DND-41 (cell line): ENCODE measurements at regions not wholly inside any gene's neighbourhood (a gene's known extent, or its start where the extent isn't known, plus 50 kb on each side); places are given as distances from the start of the nearest gene placed in this dataset.

Experiments
- ATAC-seq: fragments of 200-7000 bp; cut with Tn5 transposase; 3 replicates; pipeline ENCODE4 v1.9.1; 2021; ENCODE audit warnings: low read depth; ENCODE audit not compliant: insufficient read depth
- DNase-seq: peaks from one replicate; pipeline ENCODE4 v3.0.0-alpha.2; 2020
- H2AFZ ChIP-seq: 2 replicates; pipeline ENCODE4 v1.6.0; 2012; ENCODE audit warnings: low read depth, low read length
- H3K27ac ChIP-seq: 2 replicates; pipeline ENCODE4 v1.5.1; 2012; ENCODE audit warnings: low read length, inconsistent platforms
- H3K27me3 ChIP-seq: fragments of 200-600 bp; sonication (generic); 2 replicates; pipeline ENCODE4 v1.6.0; 2012; ENCODE audit warnings: low read length, mild to moderate bottlenecking, inconsistent platforms; ENCODE audit not compliant: insufficient read depth, poor library complexity
- H3K36me3 ChIP-seq: 2 replicates; pipeline ENCODE4 v1.5.1; 2012; ENCODE audit warnings: low read length, inconsistent platforms; ENCODE audit not compliant: insufficient read depth
- H3K4me1 ChIP-seq: 2 replicates; pipeline ENCODE4 v1.5.1; 2012; ENCODE audit warnings: mild to moderate bottlenecking, low read length; ENCODE audit not compliant: insufficient read depth
- H3K4me2 ChIP-seq: 2 replicates; pipeline ENCODE4 v1.6.0; 2012; ENCODE audit warnings: mild to moderate bottlenecking, moderate library complexity, low read length, inconsistent platforms; ENCODE audit not compliant: insufficient read depth
- H3K4me3 ChIP-seq, 2 experiments: fragments of 200-600 bp in 1 of 2; shearing (Covaris generic) in 1 of 2; 2 replicates each; pipeline ENCODE4 v1.5.1; 2012 to 2016; ENCODE audit warnings: inconsistent platforms in 2 of 2, low read length in 2 of 2, mild to moderate bottlenecking in 2 of 2, low read depth in 1 of 2, moderate library complexity in 1 of 2
- H3K79me2 ChIP-seq: 2 replicates; pipeline ENCODE4 v1.6.0; 2012; ENCODE audit warnings: low read length, inconsistent platforms; ENCODE audit not compliant: insufficient read depth
- H3K9ac ChIP-seq: 2 replicates; pipeline ENCODE4 v1.6.0; 2012; ENCODE audit warnings: low read depth, mild to moderate bottlenecking, inconsistent platforms, low read length, moderate library complexity
- H3K9me3 ChIP-seq: 2 replicates; pipeline ENCODE4 v1.5.1; 2012; ENCODE audit warnings: low read length, moderate library complexity, mild to moderate bottlenecking, inconsistent platforms; ENCODE audit not compliant: insufficient read depth, severe bottlenecking
- H4K20me1 ChIP-seq: 2 replicates; pipeline ENCODE4 v1.6.0; 2012; ENCODE audit warnings: low read length; ENCODE audit not compliant: insufficient read depth
- EZH2 ChIP-seq: IDR thresholded peaks from 3 replicates; pipeline ENCODE4 v1.6.1; 2012; ENCODE audit warnings: borderline replicate concordance, low read depth, mild to moderate bottlenecking, moderate library complexity, low read length, inconsistent platforms; ENCODE audit not compliant: severe bottlenecking
- TF ChIP-seq, protein P1 (sequence below): IDR thresholded peaks from 2 replicates; pipeline ENCODE4 v1.5.1; 2012; ENCODE audit warnings: borderline replicate concordance, low read length, moderate library complexity, mild to moderate bottlenecking; ENCODE audit not compliant: poor library complexity, severe bottlenecking; ENCODE audit errors: extremely low read depth

DNA sequence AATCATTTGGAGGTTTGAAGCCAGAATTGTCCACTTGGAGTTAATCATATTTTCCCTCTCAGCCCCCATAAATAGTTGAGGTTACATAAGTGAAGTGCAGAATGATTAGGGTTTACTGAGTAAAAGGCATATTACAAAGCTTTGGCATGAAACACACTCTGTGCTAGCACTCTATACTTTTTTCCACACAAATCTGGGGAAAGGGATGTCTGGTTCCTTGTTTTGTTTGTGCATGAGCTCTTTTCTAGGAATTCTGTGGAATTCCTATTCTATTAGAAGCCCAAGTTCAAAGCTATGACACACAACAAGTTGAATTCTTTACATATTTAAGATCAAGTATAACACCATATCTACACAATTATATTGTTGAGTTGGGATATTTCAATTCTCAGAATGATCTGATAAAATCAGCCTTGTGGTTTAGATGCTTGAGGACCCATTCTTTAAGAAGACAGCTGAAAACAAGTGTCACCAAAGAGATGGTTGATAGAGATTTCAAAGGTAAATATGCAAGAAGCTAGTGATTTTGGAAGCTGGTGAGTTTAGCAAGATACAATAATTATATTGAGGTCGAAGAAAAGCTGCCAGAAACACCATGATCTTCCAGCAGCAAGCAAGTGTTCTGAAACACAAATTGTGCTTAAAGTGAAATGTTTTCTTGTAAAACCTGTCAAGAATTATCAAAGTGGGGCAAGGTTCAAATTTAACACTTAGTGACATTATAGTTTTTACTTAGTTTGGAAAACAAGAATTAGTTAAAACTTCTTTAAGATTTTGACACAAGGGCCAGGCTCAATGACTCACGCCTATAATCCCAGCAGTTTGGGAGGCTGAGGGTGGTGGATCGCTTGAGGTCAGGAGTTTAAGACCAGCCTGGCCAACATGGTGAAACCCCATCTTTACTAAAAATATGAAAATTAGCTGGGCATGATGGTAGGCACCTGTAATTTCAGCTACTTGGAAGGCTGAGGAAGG, 122.6 kb downstream of the INHBA start:
- ATAC-seq (no peak), DNase-seq (no peak)
- Histone ChIP-seq H3K27me3 (no peaks in the 10 kb centered on the region), H3K4me2 (no peak overlapping the region), H3K4me1 (0 out of 2 replicates have a peak, but pooled peaks cover 2% of the 10 kb centered on the region), H3K27ac (no peak overlapping the region), H3K9me3 (no peaks in the 10 kb centered on the region), H3K4me3 (no peak overlapping the region), H2AFZ (no peak overlapping the region), H3K9ac (no peak overlapping the region), H3K36me3 (no peaks in the 10 kb centered on the region), H4K20me1 (no peaks in the 10 kb centered on the region), H3K79me2 (no peaks in the 10 kb centered on the region)
- TF ChIP-seq EZH2 = no peak
- TF ChIP-seq, protein P1, sequence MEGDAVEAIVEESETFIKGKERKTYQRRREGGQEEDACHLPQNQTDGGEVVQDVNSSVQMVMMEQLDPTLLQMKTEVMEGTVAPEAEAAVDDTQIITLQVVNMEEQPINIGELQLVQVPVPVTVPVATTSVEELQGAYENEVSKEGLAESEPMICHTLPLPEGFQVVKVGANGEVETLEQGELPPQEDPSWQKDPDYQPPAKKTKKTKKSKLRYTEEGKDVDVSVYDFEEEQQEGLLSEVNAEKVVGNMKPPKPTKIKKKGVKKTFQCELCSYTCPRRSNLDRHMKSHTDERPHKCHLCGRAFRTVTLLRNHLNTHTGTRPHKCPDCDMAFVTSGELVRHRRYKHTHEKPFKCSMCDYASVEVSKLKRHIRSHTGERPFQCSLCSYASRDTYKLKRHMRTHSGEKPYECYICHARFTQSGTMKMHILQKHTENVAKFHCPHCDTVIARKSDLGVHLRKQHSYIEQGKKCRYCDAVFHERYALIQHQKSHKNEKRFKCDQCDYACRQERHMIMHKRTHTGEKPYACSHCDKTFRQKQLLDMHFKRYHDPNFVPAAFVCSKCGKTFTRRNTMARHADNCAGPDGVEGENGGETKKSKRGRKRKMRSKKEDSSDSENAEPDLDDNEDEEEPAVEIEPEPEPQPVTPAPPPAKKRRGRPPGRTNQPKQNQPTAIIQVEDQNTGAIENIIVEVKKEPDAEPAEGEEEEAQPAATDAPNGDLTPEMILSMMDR = no peak

DNA sequence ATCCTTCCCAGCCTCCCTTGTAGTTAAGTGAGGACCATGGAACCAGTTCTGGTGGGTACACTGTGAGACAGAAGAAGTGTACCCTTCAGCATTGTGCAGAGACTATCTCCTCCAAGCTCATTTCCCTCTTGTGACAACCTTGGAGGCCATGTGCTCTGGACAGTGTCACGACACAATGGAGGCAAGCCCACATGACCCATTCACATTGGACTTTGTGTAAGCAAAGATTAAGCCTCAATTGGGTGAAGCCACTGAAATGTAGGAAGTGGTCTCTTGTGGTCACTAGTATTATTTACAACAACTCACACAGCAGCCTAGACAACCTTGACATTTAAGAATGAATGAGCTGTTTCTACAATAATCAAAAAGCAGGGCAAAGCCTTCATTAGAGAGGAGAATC, 124.2 kb downstream of the INHBA start:
- H2AFZ ChIP-seq = no peak overlapping the region
- H3K27ac ChIP-seq = no peak overlapping the region

DNA sequence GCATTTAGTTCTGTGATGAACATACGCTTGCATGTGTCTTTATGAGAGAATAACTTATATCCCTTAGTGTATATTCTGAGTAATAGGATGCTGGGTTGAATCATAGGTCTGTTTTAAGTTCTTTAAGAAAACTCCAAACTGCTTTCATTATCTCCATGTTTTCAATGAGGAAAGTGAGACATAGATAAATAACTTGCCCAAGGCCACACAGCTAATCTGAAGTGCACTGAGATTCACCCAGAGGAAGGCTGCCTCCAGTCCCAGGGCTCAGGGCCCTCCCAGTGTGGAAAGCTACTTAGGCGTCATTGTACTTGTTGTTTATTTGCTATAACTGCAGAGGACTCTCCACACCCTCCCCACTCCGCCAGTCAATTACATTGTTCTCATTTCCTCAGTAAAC, 126.7 kb downstream of the INHBA start:
- ATAC-seq (no peak), DNase-seq (no peak)
- TF ChIP-seq EZH2 = no peak
- TF ChIP-seq, protein P1 = no peak
- Histone ChIP-seq H3K9me3 (no peaks in the 10 kb centered on the region), H3K36me3 (no peaks in the 10 kb centered on the region), H3K9ac (no peak overlapping the region), H3K4me1 (0 out of 2 replicates have a peak, but pooled peaks cover 2% of the 10 kb centered on the region), H3K27ac (no peak overlapping the region), H3K4me2 (no peak overlapping the region), H4K20me1 (no peaks in the 10 kb centered on the region), H3K4me3 (no peak overlapping the region), H3K27me3 (no peaks in the 10 kb centered on the region), H2AFZ (no peak overlapping the region), H3K79me2 (no peaks in the 10 kb centered on the region)

More for the DNA sequence above, 124.2 kb downstream of the INHBA start:
- H4K20me1 ChIP-seq = no peaks in the 10 kb centered on the region
- H3K9me3 ChIP-seq = no peaks in the 10 kb centered on the region
- H3K4me2 ChIP-seq = no peak overlapping the region
- H3K36me3 ChIP-seq = no peaks in the 10 kb centered on the region
- no peak overlapping the region for H3K9ac ChIP-seq
- TF ChIP-seq, protein P1 = no peak
- no peak for TF ChIP-seq EZH2
- 0 out of 2 replicates have a peak, but pooled peaks cover 2% of the 10 kb centered on the region for H3K4me1 ChIP-seq
- no peaks in the 10 kb centered on the region for H3K27me3 ChIP-seq
- no peaks in the 10 kb centered on the region for H3K79me2 ChIP-seq
- no peak for DNase-seq
- H3K4me3 ChIP-seq = no peak overlapping the region
- ATAC-seq = no peak
